ENCODE measurements at regions not wholly inside any gene's neighbourhood (a gene's known extent, or its start where the extent isn't known, plus 50 kb on each side); places are given as distances from the start of the nearest gene placed in this dataset.

GRCh38 chr5:2024986-2025721, 142.4 kb upstream of the IRX4 start:
- no peak for DNase-seq (ENCODE audit: low spot score)
- in situ Hi-C loops (cut with MboI; ENCODE audit: low pct_unique_long_range_greater_than_20kb, low sequenced_read_pairs, unreplicated experiment) = loop anchor here (25.0 kb wide), 1 partner anchor 263 kb away; no protein-coding TSS in a partner anchor
- no peak for TF ChIP-seq CTCF (IDR thresholded peaks at IDR 0.05; ENCODE audit: extremely low read depth, insufficient read depth, missing control alignments)

GRCh38 chr5:2023196-2023595, 140.5 kb upstream of the IRX4 start:
- in situ Hi-C loops (cut with MboI; ENCODE audit: low pct_unique_long_range_greater_than_20kb, low sequenced_read_pairs, unreplicated experiment) = loop anchor here (25.0 kb wide), 1 partner anchor 261 kb away; no protein-coding TSS in a partner anchor

GRCh38 chr5:2022436-2022835, 139.7 kb upstream of the IRX4 start:
- in situ Hi-C loops (cut with MboI; ENCODE audit: low pct_unique_long_range_greater_than_20kb, low sequenced_read_pairs, unreplicated experiment) = loop anchor here (25.0 kb wide), 1 partner anchor 260 kb away; no protein-coding TSS in a partner anchor
- no peak for TF ChIP-seq CTCF (IDR thresholded peaks at IDR 0.05; ENCODE audit: extremely low read depth, insufficient read depth, missing control alignments)
- no peak for DNase-seq (ENCODE audit: low spot score)

More at GRCh38 chr5:2023196-2023595, 140.5 kb upstream of the IRX4 start:
- no peak for DNase-seq (ENCODE audit: low spot score)
- TF ChIP-seq CTCF (IDR thresholded peaks at IDR 0.05; ENCODE audit: extremely low read depth, insufficient read depth, missing control alignments) = no peak

DNA sequence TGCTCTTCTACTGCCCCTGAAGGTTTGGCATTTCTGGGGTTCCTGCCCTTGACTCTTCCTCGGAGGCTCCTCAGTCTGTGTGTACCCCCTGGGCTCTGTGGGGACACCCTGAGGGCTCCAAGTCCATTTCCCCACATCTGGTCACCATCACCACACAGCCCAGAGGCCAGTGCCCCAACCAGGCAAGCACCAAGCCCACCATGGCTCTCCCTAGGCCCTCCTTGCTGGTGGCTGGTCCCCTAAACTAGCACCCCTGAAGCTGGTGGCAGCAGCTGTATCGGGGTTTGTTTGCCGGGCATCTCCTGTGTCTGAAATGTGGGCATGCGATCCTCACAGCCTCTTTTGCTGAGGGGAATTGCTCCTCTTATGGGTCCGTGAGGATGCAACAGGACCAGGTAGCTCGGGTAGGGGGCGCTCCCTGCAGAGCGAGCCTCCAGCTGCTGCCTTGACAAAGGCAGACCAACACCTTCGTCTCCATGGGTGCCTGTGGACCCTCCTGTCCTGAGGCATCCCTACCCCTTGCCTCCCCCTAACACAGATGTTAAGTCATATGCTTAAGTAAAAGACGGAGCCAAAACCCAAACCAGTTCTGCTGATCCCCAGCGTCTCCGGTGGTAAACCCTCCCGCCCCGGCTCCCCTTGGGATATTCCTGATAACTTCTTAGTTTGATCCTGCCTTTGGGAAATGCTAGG, 138.9 kb upstream of the IRX4 start:
- in situ Hi-C loops (cut with MboI; ENCODE audit: low pct_unique_long_range_greater_than_20kb, low sequenced_read_pairs, unreplicated experiment) = loop anchor here (25.0 kb wide), 1 partner anchor 259 kb away; no protein-coding TSS in a partner anchor

DNA sequence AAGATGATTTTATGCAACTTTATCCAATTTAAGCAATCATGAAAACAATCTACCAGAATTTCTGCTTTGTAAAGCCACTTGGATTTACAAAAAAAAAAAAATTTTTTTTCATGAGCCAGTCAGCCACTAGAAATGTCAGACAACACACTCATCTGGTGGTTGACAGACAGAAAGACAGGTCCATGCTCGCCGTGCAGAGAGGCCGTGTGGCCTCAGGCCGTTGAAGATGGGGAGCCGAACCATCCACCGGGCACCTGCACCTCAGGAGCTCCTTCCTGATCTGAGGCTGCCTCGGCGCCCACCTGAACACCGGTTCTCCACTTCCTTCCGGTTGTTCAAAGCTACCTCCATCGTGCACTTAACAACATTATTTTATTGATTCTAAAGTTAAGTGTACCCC, 138.0 kb upstream of the IRX4 start:
- in situ Hi-C loops (cut with MboI; ENCODE audit: low pct_unique_long_range_greater_than_20kb, low sequenced_read_pairs, unreplicated experiment) = loop anchor here (25.0 kb wide), 1 partner anchor 258 kb away; no protein-coding TSS in a partner anchor
- no peak for DNase-seq (ENCODE audit: low spot score)
- TF ChIP-seq CTCF (IDR thresholded peaks at IDR 0.05; ENCODE audit: extremely low read depth, insufficient read depth, missing control alignments) = no peak

More for the DNA sequence above, 138.9 kb upstream of the IRX4 start:
- DNase-seq (ENCODE audit: low spot score) = no peak
- no peak for TF ChIP-seq CTCF (IDR thresholded peaks at IDR 0.05; ENCODE audit: extremely low read depth, insufficient read depth, missing control alignments)

DNA sequence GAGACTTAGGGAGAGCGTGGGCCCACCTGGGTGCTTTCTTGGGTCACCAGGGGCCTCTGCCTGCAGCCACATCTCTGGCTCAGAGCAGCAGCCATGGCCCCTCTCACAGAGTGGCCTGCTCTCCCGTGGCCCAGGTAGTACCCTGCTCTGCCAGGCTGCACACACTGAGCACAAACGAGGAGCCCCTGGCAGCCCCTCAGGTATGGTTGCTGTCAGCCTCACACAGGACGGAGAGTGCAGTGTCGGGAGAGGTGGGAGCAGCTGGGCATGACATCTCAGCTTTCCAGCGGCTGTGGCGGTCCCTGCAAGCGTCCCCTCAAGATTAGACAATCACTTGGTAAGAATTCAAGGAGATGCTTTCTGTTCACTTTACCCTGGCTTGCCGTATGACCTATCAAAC, 137.0 kb upstream of the IRX4 start:
- DNase-seq (ENCODE audit: low spot score) = no peak
- TF ChIP-seq CTCF (IDR thresholded peaks at IDR 0.05; ENCODE audit: extremely low read depth, insufficient read depth, missing control alignments) = no peak
- in situ Hi-C loops (cut with MboI; ENCODE audit: low pct_unique_long_range_greater_than_20kb, low sequenced_read_pairs, unreplicated experiment) = loop anchor here (25.0 kb wide), 1 partner anchor 257 kb away; no protein-coding TSS in a partner anchor

Data from GM13977 (cell line).